GM18909 (cell line): ENCODE measurements at regions not wholly inside any gene's neighbourhood (a gene's known extent, or its start where the extent isn't known, plus 50 kb on each side); places are given as distances from the start of the nearest gene placed in this dataset.
A peak's percentile ranks its signal among the peaks of the same experiment; 100 is the strongest.

Source experiments
- ATAC-seq: cut with Tn5 transposase; IDR thresholded peaks from one replicate; pipeline ENCODE4 v1.9.1; 2021; ENCODE audit warnings: mild to moderate bottlenecking; ENCODE audit not compliant: unreplicated experiment, poor library complexity

DNA sequence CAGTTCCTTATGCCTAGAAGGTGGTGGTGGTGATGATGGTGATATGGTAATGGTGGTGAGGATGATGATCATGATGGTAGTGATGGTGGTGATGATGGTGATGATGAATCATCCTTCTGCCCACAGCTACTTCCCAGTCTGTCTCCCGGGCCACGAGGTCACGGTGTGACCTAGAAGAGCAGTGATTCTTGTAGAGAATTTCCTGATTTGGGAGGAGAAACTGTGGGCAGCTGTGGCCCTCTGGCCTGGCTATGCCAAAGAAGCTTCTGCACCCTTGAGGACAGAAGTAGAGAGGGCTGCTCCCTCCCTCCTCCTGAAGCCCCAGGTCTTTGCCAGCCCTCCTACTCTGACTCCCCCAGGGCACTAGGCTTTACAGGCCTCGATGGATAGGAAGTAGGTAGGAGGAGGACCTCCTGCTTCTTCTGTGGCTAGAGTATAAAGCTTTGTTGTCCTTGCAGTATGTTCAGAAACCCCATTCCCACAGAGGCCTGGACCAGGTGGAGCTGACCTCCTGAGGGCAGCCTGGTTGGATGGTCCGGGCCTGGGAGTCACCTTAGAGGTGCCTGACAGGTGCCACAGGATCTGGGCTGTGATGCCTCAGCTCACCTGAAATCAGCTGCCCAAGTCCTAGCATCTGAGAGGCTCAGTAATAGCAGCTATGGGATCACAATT lies 57.9 kb upstream of the EPAS1 start:
- ATAC-seq: no peak

DNA sequence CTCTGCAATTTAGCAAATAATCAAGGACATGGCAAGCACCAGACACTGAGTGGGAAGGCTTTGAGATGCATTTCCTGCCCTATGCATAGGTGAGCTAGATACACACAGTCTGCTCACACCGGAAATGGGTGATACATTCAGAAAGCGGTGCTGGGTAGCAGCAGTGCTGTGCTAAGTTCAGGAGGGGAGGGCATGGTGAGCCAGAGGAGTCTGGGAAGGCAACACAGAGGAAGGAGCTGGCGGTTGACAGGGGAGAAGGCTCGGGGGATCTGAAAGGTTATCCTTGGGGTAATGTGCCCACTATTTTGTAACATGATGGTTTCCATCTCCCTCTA lies 57.4 kb upstream of the EPAS1 start:
- ATAC-seq: peak; percentile 52

DNA sequence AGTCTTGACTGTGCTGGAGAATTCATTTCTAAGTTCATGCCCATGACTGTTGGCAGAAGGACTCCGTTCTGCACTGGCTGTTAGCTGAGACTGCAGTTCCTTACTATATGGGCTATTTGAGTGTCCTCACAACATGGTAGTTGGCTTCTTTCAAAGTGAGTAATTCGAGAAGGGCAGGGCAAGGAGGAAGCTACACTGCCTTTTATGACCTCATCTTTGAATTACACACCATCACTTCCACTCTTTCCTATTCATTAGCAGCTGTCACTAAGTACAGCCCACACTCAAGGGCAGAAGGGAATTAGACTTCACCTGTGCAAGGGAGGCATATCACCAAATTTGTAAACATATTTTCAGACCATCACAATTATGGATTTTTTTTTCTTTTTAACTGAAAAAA lies 55.9 kb upstream of the EPAS1 start:
- no peak for ATAC-seq

DNA sequence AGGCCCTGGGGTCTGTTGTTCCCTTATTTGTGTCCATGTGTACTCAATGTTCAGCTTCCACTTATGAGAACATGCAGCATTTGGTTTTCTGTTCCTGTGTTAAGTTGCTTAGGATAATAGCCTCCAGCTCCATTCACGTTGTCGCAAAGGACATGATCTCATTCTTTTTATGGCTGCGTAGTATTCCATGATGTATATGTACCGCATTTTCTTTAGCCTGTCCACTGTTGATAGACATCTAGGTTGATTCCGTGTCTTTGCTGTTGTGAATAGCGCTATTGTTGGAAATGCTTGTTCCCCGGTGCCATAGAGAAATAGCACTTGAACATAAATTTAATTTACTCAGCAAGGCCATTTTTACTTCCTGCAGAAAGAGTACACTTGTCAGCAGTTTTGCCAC lies 51.3 kb upstream of the EPAS1 start:
- no peak for ATAC-seq

DNA sequence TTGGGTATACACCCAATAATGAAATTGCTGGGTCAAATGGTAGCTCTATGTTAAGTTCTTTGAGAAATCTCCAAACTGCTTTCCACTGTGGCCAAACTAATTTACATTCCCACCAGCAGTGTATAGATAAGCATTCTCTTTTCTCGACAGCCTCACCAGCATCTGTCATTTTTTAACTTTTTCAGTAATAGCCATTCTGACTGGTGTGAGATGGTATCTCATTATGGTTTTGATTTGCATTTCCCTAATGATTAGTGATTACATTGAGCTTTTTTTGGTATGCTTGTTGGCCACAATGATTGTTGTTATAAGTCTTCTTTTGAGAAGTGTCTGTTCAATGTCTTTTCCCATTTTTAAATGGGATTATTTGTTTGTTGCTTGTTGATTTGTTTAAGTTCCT lies 50.4 kb upstream of the EPAS1 start:
- ATAC-seq: peak; percentile 58
